Fibroblast of pulmonary artery (primary cell): ENCODE measurements at regions not wholly inside any gene's neighbourhood (a gene's known extent, or its start where the extent isn't known, plus 50 kb on each side); places are given as distances from the start of the nearest gene placed in this dataset.

Experiments
- DNase-seq: peaks from one replicate; pipeline ENCODE4 v3.0.0-alpha.2; 2010; ENCODE audit warnings: low read depth
- H3K4me3 ChIP-seq: replicated peaks from 2 replicates; pipeline ENCODE4 v1.5.1; 2011; ENCODE audit warnings: low read depth, mild to moderate bottlenecking, control low read depth, low read length, moderate library complexity
- CTCF ChIP-seq: IDR thresholded peaks from 2 replicates; pipeline ENCODE4 v1.5.1; 2011; ENCODE audit warnings: mild to moderate bottlenecking, control low read depth, low read length, inconsistent platforms; ENCODE audit errors: missing control alignments

GRCh38 chr9:108273988-108274387, 581.8 kb downstream of the ACTL7B start:
- no peak overlapping the region for H3K4me3 ChIP-seq
- DNase-seq = no peak
- no peak for TF ChIP-seq CTCF

- peak; percentile 73 for DNase-seq
- no peak overlapping the region for H3K4me3 ChIP-seq
Observed at GRCh38 chr9:108272349-108272899, 583.4 kb downstream of the ACTL7B start.

GRCh38 chr9:108271646-108272348, 584.0 kb downstream of the ACTL7B start:
- peak; percentile 69 for DNase-seq
- TF ChIP-seq CTCF = no peak
- no peak overlapping the region for H3K4me3 ChIP-seq

More at GRCh38 chr9:108272349-108272899, 583.4 kb downstream of the ACTL7B start:
- TF ChIP-seq CTCF = peak; percentile 65

DNA sequence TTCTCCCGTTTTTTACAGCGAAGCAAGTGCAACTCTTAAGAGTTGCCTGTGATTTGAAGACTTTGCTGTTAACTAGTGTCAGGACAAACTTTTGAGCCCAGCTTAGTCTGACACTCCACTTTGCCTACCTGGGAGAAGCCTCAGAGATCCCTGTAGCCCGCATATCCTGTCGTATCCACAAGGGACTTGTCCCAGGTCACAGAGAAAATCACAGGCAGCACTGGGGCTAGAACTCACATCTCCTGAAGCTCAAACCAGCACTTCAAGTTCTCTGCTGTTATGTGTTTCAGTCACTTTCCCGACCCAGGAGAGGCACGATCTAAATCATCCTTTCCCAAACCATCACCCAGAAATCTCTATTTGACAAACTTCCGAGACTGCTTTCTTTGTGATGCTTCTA, 584.5 kb downstream of the ACTL7B start:
- no peak for DNase-seq
- TF ChIP-seq CTCF = no peak
- no peak overlapping the region for H3K4me3 ChIP-seq

GRCh38 chr9:108270561-108270960, 585.2 kb downstream of the ACTL7B start:
- TF ChIP-seq CTCF = no peak
- H3K4me3 ChIP-seq = no peak overlapping the region
- DNase-seq = no peak

GRCh38 chr9:108270051-108270450, 585.7 kb downstream of the ACTL7B start:
- no peak overlapping the region for H3K4me3 ChIP-seq
- DNase-seq = no peak
- no peak for TF ChIP-seq CTCF

- H3K4me3 ChIP-seq = no peak overlapping the region
- TF ChIP-seq CTCF = no peak
- DNase-seq = no peak
Observed at GRCh38 chr9:108269371-108269770, 586.4 kb downstream of the ACTL7B start.
